GM23338 (cell line): ENCODE measurements at regions not wholly inside any gene's neighbourhood (a gene's known extent, or its start where the extent isn't known, plus 50 kb on each side); places are given as distances from the start of the nearest gene placed in this dataset.

Source experiments
- ATAC-seq: fragments of 200-7000 bp; cut with Tn5 transposase; 3 replicates; pipeline ENCODE4 v1.9.1; 2020
- DNase-seq: peaks from one replicate; pipeline ENCODE4 v3.0.0-alpha.2; 2015; ENCODE audit warnings: low spot score
- H2AFZ ChIP-seq: fragments of 200-600 bp; sonication (generic); 2 replicates; pipeline ENCODE4 v1.8.0; 2016; ENCODE audit warnings: antibody characterized with exemption, mild to moderate bottlenecking, moderate library complexity
- H3F3A ChIP-seq: fragments of 200-600 bp; sonication (generic); replicated peaks from 2 replicates; pipeline ENCODE4 v1.8.0; 2017; ENCODE audit warnings: antibody characterized with exemption, mixed run types, low read depth
- H3K27ac ChIP-seq: fragments of 200-600 bp; sonication (generic); 2 replicates; pipeline ENCODE4 v1.6.1; 2016; ENCODE audit warnings: low read depth
- H3K27me3 ChIP-seq: fragments of 200-600 bp; sonication (generic); 2 replicates; pipeline ENCODE4 v1.8.0; 2016; ENCODE audit warnings: mild to moderate bottlenecking, mixed run types, moderate library complexity; ENCODE audit not compliant: insufficient read depth
- H3K36me3 ChIP-seq: fragments of 200-600 bp; sonication (generic); 2 replicates; pipeline ENCODE4 v1.8.0; 2016; ENCODE audit warnings: mild to moderate bottlenecking; ENCODE audit not compliant: insufficient read depth
- H3K4me1 ChIP-seq: fragments of 200-600 bp; sonication (generic); 2 replicates; pipeline ENCODE4 v1.8.0; 2016; ENCODE audit warnings: mild to moderate bottlenecking, moderate library complexity; ENCODE audit not compliant: insufficient read depth
- H3K4me2 ChIP-seq: fragments of 200-600 bp; sonication (generic); 2 replicates; pipeline ENCODE4 v1.7.1; 2017; ENCODE audit warnings: mixed run types
- H3K4me3 ChIP-seq: fragments of 200-600 bp; sonication (generic); 2 replicates; pipeline ENCODE4 v1.6.1; 2016; ENCODE audit warnings: mixed run types
- H3K79me2 ChIP-seq: fragments of 200-600 bp; sonication (generic); replicated peaks from 2 replicates; pipeline ENCODE4 v1.8.0; 2017; ENCODE audit warnings: mild to moderate bottlenecking; ENCODE audit not compliant: insufficient read depth
- H3K9me2 ChIP-seq: fragments of 200-600 bp; sonication (generic); 2 replicates; pipeline ENCODE4 v1.8.0; 2017; ENCODE audit not compliant: insufficient read depth
- H4K20me1 ChIP-seq: fragments of 200-600 bp; sonication (generic); replicated peaks from 2 replicates; pipeline ENCODE4 v1.8.0; 2017; ENCODE audit warnings: mild to moderate bottlenecking; ENCODE audit not compliant: insufficient read depth
- H3K27ac Mint-ChIP-seq: 2 replicates; pipeline ENCODE4 v1.8.0; 2020; ENCODE audit warnings: inconsistent platforms, mild to moderate bottlenecking, moderate library complexity, mixed read lengths
- H3K27me3 Mint-ChIP-seq: 3 replicates; pipeline ENCODE4 v1.8.0; 2022; ENCODE audit warnings: low read depth, mild to moderate bottlenecking, moderate library complexity, mixed read lengths, inconsistent platforms; ENCODE audit not compliant: insufficient read depth, poor library complexity
- H3K36me3 Mint-ChIP-seq: 3 replicates; pipeline ENCODE4 v1.8.0; 2021; ENCODE audit warnings: low read depth, mild to moderate bottlenecking, inconsistent platforms, moderate library complexity, mixed read lengths
- H3K4me1 Mint-ChIP-seq: 3 replicates; pipeline ENCODE4 v1.8.0; 2020; ENCODE audit warnings: mild to moderate bottlenecking, inconsistent platforms, mixed read lengths
- H3K4me3 Mint-ChIP-seq: 3 replicates; pipeline ENCODE4 v1.8.0; 2021; ENCODE audit warnings: moderate library complexity, mild to moderate bottlenecking, inconsistent platforms, mixed read lengths
- H3K9me3 Mint-ChIP-seq: 3 replicates; pipeline ENCODE4 v1.8.0; 2020; ENCODE audit warnings: moderate library complexity, mild to moderate bottlenecking, inconsistent platforms, mixed read lengths
- CREB1 ChIP-seq: fragments of 250-450 bp; sonication (Bioruptor Pico); IDR thresholded peaks from 2 replicates; pipeline ENCODE4 v1.5.0; 2020; ENCODE audit warnings: low read depth, mild to moderate bottlenecking, moderate library complexity
- CTCF ChIP-seq, 2 experiments: fragments of 200-600 bp in 1 of 2; sonication (generic) in 1 of 2; conservative IDR thresholded peaks; 2 replicates each; pipeline versions ENCODE4 v1.5.1 to v1.6.1; 2016 to 2017; ENCODE audit warnings: antibody characterized with exemption in 2 of 2, low read depth in 2 of 2, mild to moderate bottlenecking in 2 of 2, moderate library complexity in 1 of 2
- ETS1 ChIP-seq: IDR thresholded peaks from 2 replicates; pipeline ENCODE4 v1.6.1; 2016; ENCODE audit warnings: antibody characterized with exemption
- EZH2 ChIP-seq: fragments of 200-600 bp; sonication (generic); IDR thresholded peaks from one replicate; pipeline ENCODE4 v1.8.0; 2017; ENCODE audit warnings: antibody characterized with exemption, mild to moderate bottlenecking, low read depth; ENCODE audit not compliant: unreplicated experiment
- EZH2phosphoT487 ChIP-seq: fragments of 200-600 bp; sonication (generic); IDR thresholded peaks from one replicate; pipeline ENCODE4 v1.8.1; 2018; ENCODE audit warnings: antibody characterized with exemption; ENCODE audit not compliant: unreplicated experiment
- JUNB ChIP-seq: IDR thresholded peaks from one replicate; pipeline ENCODE4 v1.6.1; 2016; ENCODE audit warnings: antibody characterized with exemption; ENCODE audit not compliant: unreplicated experiment
- NANOG ChIP-seq: IDR thresholded peaks from 2 replicates; pipeline ENCODE4 v1.6.1; 2016; ENCODE audit warnings: antibody characterized with exemption, borderline replicate concordance
- POLR2AphosphoS5 ChIP-seq: IDR thresholded peaks from 2 replicates; pipeline ENCODE4 v1.6.1; 2016; ENCODE audit warnings: antibody characterized with exemption, low read depth
- STAT1 ChIP-seq: IDR thresholded peaks from one replicate; pipeline ENCODE4 v1.6.1; 2016; ENCODE audit warnings: antibody characterized with exemption; ENCODE audit not compliant: unreplicated experiment
- ZNF114 ChIP-seq: fragments of 250-450 bp; sonication (Bioruptor Pico); IDR thresholded peaks from 2 replicates; pipeline ENCODE4 v1.5.0; 2020; ENCODE audit warnings: mild to moderate bottlenecking, moderate library complexity
- ZNF331 ChIP-seq: fragments of 250-450 bp; sonication (Bioruptor Pico); IDR thresholded peaks from 2 replicates; pipeline ENCODE4 v1.5.0; 2020; ENCODE audit warnings: low read depth, mild to moderate bottlenecking, moderate library complexity
- TF ChIP-seq, protein P1 (sequence below): fragments of 250-450 bp; sonication (Bioruptor Pico); IDR thresholded peaks from 2 replicates; pipeline ENCODE4 v1.5.0; 2020; ENCODE audit warnings: mild to moderate bottlenecking, moderate library complexity

- TF ChIP-seq CTCF (conservative IDR thresholded peaks at IDR 0.05; ENCODE audit: low read depth in 2 of 2): no peak
- no peak for TF ChIP-seq ZNF331 (CRISPR knock-in tag)
- TF ChIP-seq EZH2phosphoT487: no peak
- no peak for TF ChIP-seq POLR2AphosphoS5
- no peak for TF ChIP-seq STAT1
- TF ChIP-seq ETS1: no peak
These were observed 186.7 kb upstream of the VEGFC start (continued) for GRCh38 chr4:176979416-176979815.

DNA sequence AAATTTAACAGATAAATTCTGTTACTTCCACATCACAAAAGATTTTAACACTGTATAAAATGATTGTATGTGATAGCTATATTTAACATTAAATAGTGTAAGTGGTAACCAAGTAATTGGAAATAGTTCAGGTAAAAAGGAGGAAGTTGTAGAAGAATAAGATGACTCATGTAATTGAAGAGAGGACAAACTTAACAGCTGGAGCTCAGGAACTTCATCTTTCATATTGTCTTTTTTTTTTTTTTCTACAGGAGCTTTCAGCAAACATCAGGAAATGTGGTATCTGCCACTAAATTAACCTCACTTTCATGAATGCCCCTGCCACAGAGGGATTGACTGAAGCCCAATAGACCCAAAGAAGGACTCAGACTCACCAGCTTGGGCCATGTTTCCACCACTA is 188.4 kb upstream of the VEGFC start:
- H2AFZ ChIP-seq: no peak overlapping the region; the same call in 1 of the 2 replicates
- H3K4me3 ChIP-seq: no peak overlapping the region
- H3K27ac ChIP-seq: no peak overlapping the region
- no peaks in the 10 kb centered on the region for H3K27me3 ChIP-seq
- H3K4me2 ChIP-seq: no peak overlapping the region
- no peaks in the 10 kb centered on the region; the same call in 1 of the 2 replicates for H3K9me2 ChIP-seq
- no peaks in the 10 kb centered on the region for H3K36me3 Mint-ChIP-seq
- no peaks in the 10 kb centered on the region for H3K79me2 ChIP-seq
- no peaks in the 10 kb centered on the region for H3K36me3 ChIP-seq
- DNase-seq (no peak), ATAC-seq (no peak)
- H3K4me1 Mint-ChIP-seq: no peaks in the 10 kb centered on the region
- no peak overlapping the region for H3K27ac Mint-ChIP-seq
- no peaks in the 10 kb centered on the region for H3K9me3 Mint-ChIP-seq
- H3K4me3 Mint-ChIP-seq: no peak overlapping the region
- no peaks in the 10 kb centered on the region for H3F3A ChIP-seq
- H3K4me1 ChIP-seq: no peaks in the 10 kb centered on the region
- H3K27me3 Mint-ChIP-seq: no peaks in the 10 kb centered on the region
- H4K20me1 ChIP-seq: no peaks in the 10 kb centered on the region
- TF ChIP-seq, protein P1, sequence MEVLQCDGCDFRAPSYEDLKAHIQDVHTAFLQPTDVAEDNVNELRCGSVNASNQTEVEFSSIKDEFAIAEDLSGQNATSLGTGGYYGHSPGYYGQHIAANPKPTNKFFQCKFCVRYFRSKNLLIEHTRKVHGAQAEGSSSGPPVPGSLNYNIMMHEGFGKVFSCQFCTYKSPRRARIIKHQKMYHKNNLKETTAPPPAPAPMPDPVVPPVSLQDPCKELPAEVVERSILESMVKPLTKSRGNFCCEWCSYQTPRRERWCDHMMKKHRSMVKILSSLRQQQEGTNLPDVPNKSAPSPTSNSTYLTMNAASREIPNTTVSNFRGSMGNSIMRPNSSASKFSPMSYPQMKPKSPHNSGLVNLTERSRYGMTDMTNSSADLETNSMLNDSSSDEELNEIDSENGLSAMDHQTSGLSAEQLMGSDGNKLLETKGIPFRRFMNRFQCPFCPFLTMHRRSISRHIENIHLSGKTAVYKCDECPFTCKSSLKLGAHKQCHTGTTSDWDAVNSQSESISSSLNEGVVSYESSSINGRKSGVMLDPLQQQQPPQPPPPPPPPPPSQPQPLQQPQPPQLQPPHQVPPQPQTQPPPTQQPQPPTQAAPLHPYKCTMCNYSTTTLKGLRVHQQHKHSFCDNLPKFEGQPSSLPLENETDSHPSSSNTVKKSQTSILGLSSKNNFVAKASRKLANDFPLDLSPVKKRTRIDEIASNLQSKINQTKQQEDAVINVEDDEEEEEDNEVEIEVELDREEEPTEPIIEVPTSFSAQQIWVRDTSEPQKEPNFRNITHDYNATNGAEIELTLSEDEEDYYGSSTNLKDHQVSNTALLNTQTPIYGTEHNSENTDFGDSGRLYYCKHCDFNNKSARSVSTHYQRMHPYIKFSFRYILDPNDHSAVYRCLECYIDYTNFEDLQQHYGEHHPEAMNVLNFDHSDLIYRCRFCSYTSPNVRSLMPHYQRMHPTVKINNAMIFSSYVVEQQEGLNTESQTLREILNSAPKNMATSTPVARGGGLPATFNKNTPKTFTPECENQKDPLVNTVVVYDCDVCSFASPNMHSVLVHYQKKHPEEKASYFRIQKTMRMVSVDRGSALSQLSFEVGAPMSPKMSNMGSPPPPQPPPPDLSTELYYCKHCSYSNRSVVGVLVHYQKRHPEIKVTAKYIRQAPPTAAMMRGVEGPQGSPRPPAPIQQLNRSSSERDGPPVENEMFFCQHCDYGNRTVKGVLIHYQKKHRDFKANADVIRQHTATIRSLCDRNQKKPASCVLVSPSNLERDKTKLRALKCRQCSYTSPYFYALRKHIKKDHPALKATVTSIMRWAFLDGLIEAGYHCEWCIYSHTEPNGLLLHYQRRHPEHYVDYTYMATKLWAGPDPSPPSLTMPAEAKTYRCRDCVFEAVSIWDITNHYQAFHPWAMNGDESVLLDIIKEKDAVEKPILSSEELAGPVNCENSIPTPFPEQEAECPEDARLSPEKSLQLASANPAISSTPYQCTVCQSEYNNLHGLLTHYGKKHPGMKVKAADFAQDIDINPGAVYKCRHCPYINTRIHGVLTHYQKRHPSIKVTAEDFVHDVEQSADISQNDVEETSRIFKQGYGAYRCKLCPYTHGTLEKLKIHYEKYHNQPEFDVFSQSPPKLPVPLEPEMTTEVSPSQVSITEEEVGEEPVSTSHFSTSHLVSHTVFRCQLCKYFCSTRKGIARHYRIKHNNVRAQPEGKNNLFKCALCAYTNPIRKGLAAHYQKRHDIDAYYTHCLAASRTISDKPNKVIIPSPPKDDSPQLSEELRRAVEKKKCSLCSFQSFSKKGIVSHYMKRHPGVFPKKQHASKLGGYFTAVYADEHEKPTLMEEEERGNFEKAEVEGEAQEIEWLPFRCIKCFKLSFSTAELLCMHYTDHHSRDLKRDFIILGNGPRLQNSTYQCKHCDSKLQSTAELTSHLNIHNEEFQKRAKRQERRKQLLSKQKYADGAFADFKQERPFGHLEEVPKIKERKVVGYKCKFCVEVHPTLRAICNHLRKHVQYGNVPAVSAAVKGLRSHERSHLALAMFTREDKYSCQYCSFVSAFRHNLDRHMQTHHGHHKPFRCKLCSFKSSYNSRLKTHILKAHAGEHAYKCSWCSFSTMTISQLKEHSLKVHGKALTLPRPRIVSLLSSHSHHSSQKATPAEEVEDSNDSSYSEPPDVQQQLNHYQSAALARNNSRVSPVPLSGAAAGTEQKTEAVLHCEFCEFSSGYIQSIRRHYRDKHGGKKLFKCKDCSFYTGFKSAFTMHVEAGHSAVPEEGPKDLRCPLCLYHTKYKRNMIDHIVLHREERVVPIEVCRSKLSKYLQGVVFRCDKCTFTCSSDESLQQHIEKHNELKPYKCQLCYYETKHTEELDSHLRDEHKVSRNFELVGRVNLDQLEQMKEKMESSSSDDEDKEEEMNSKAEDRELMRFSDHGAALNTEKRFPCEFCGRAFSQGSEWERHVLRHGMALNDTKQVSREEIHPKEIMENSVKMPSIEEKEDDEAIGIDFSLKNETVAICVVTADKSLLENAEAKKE (CRISPR knock-in tag): no peak
- TF ChIP-seq EZH2 (no peak), ETS1 (no peak), POLR2AphosphoS5 (no peak), ZNF114 (no peak), NANOG (no peak), JUNB (no peak), CREB1 (CRISPR knock-in tag) (no peak)
